CD8-positive, alpha-beta memory T cell (primary cell): ENCODE measurements at regions not wholly inside any gene's neighbourhood (a gene's known extent, or its start where the extent isn't known, plus 50 kb on each side); places are given as distances from the start of the nearest gene placed in this dataset.
A peak's percentile ranks its signal among the peaks of the same experiment; 100 is the strongest.

Experiments used
- CTCF ChIA-PET: fragments of 350-600 bp; sonication (Branson Sonifier 250); formaldehyde crosslinking; loops from one replicate; lab custom pipeline; 2021; ENCODE audit warnings: antibody characterized with exemption; lab: Charles Lee
- POLR2A ChIA-PET: fragments of 350-600 bp; sonication (Branson Sonifier 250); formaldehyde crosslinking; loops from one replicate; lab custom pipeline; 2021; ENCODE audit warnings: antibody characterized with exemption; lab: Charles Lee
- DNase-seq, 5 donors: peaks; one replicate each; pipeline versions ENCODE4 v3.0.0 to v3.0.0-alpha.2; 2020 to 2022; ENCODE audit warnings: mixed read lengths in 1 of 5
- H3K27ac ChIP-seq: one replicate; pipeline ENCODE4 v1.7.0; 2013; ENCODE audit warnings: low read depth, mild to moderate bottlenecking, low read length, moderate library complexity
- H3K27me3 ChIP-seq: 2 replicates; pipeline ENCODE4 v1.7.0; 2013; ENCODE audit warnings: low read length, mild to moderate bottlenecking; ENCODE audit not compliant: insufficient read depth, poor library complexity, severe bottlenecking
- H3K36me3 ChIP-seq: 2 replicates; pipeline ENCODE4 v1.7.0; 2013; ENCODE audit warnings: mild to moderate bottlenecking, low read length, moderate library complexity; ENCODE audit not compliant: insufficient read depth
- H3K4me1 ChIP-seq: 2 replicates; pipeline ENCODE4 v1.7.0; 2013; ENCODE audit warnings: mild to moderate bottlenecking, low read length, moderate library complexity; ENCODE audit not compliant: insufficient read depth
- H3K4me3 ChIP-seq: 2 replicates; pipeline ENCODE4 v1.7.0; 2013; ENCODE audit warnings: mild to moderate bottlenecking, low read length
- H3K9me3 ChIP-seq: 2 replicates; pipeline ENCODE4 v1.7.0; 2013; ENCODE audit warnings: mild to moderate bottlenecking, low read length
- H3K27ac Mint-ChIP-seq, 8 donors: one replicate each; pipeline ENCODE4 v1.8.0; 2020 to 2021; ENCODE audit warnings: mixed read lengths in 8 of 8, mild to moderate bottlenecking in 6 of 8, inconsistent platforms in 3 of 8, moderate library complexity in 3 of 8
- H3K27me3 Mint-ChIP-seq, 2 donors: one replicate each; pipeline ENCODE4 v1.8.0; 2020 to 2021; ENCODE audit warnings: mixed read lengths in 2 of 2, mild to moderate bottlenecking in 1 of 2, moderate library complexity in 1 of 2
- H3K36me3 Mint-ChIP-seq, 3 donors: one replicate each; pipeline ENCODE4 v1.8.0; 2020 to 2021; ENCODE audit warnings: mixed read lengths in 3 of 3, inconsistent platforms in 1 of 3, mild to moderate bottlenecking in 1 of 3
- H3K4me1 Mint-ChIP-seq, 3 donors: one replicate each; pipeline ENCODE4 v1.8.0; 2020 to 2021; ENCODE audit warnings: mixed read lengths in 3 of 3, inconsistent platforms in 1 of 3, mild to moderate bottlenecking in 1 of 3
- H3K4me3 Mint-ChIP-seq, 7 donors: one replicate each; pipeline ENCODE4 v1.8.0; 2020 to 2021; ENCODE audit warnings: mixed read lengths in 7 of 7, mild to moderate bottlenecking in 6 of 7, moderate library complexity in 4 of 7, inconsistent platforms in 2 of 7
- H3K9me3 Mint-ChIP-seq, 5 donors: one replicate each; pipeline ENCODE4 v1.8.0; 2020 to 2022; ENCODE audit warnings: mixed read lengths in 5 of 5, mild to moderate bottlenecking in 3 of 5, moderate library complexity in 2 of 5, inconsistent platforms in 1 of 5

DNA sequence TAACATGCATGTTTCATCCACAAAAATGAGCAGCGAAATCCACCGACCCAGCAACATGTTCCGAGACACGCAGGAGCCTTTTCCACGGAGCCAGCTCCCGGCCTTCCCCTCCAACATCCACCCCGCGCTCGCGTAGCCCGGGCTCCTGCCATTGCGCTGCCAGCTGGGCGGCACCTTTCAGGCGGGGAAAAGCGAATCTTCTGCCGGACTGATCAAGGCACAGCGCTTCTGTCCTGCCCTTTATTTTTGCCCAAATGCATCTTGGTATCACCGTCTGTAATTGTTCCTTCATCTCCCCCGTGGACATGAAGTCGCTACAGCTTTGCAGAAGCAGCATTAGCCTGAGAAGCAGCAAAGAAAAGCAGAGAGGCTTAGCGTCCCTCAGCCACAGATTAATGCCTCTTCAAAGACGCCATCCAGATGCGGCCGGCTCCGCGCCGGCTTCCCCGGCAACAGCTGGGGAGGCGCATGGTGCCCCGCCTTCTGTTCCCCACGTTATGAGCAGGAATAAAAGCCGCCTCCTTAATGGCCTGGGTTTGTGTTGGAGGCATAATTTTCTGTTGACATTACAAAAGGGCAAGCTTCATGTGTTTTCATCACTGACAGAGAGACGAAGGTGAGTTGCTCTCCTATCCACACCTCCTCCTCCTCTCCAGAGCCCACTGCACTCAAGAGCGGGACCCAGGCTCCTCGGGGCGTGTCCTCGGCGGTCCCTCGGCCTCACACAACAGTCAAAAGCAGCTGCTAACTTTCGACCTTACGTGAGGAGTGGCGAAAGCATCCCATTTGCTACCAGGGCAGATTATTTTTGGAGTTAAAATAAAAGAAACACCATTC is 122.1 kb upstream of the SALL3 start:
- H3K4me1 Mint-ChIP-seq = no peaks in the 10 kb centered on the region

DNA sequence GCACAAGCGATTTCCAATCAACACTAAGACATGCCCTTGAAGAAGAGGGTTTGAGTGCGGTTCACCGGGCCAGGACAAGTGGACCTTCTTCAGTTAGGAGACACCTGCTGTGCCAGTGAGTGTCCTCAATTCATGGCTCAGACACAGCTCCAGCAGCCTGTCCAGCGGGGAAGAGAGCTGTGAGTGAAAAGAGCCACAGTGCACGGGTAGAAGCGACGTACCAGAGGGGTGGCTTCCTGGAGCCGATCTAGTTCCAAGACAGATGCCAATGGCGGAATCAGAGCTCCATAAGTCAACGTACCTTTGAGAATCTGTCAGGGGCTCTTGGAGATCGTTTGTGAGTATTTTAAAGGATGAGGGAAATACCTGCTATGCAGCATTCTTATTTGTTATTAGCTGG is 119.9 kb upstream of the SALL3 start:
- CTCF ChIA-PET = no interaction called here
- H3K27me3 Mint-ChIP-seq = peaks cover 8 to 22% of the 10 kb centered on the region in 2 donors
- no peaks in the 10 kb centered on the region for H3K36me3 ChIP-seq
- H3K9me3 Mint-ChIP-seq = peaks cover 0 to 2% (median 0%) of the 10 kb centered on the region in 5 donors
- DNase-seq = no peak
- H3K4me3 Mint-ChIP-seq = no peak overlapping the region
- H3K4me1 ChIP-seq = no peaks in the 10 kb centered on the region
- POLR2A ChIA-PET = no interaction called here
- H3K27ac Mint-ChIP-seq = no peak overlapping the region
- H3K36me3 Mint-ChIP-seq = no peaks in the 10 kb centered on the region
- H3K4me1 Mint-ChIP-seq = no peaks in the 10 kb centered on the region
- peaks cover 5% of the 10 kb centered on the region for H3K27me3 ChIP-seq
- no peak overlapping the region for H3K4me3 ChIP-seq
- H3K27ac ChIP-seq = no peak overlapping the region
- H3K9me3 ChIP-seq = no peaks in the 10 kb centered on the region

More for the DNA sequence above, 122.1 kb upstream of the SALL3 start:
- Mint-ChIP-seq H3K36me3 (peaks cover 0 to 4% (median 0%) of the 10 kb centered on the region in 3 donors), H3K27me3 (peaks cover 8 to 13% of the 10 kb centered on the region in 2 donors), H3K9me3 (peaks cover 0 to 9% (median 0%) of the 10 kb centered on the region in 5 donors), H3K27ac (no peak overlapping the region), H3K4me3 (no peak overlapping the region)
- POLR2A ChIA-PET = no interaction called here
- peaks cover 5% of the 10 kb centered on the region for H3K27me3 ChIP-seq
- no peak overlapping the region for H3K4me3 ChIP-seq
- no peaks in the 10 kb centered on the region for H3K4me1 ChIP-seq
- H3K36me3 ChIP-seq = no peaks in the 10 kb centered on the region
- CTCF ChIA-PET = interaction anchor here (1.2 kb wide), 1 partner anchor 143 kb away, joined by 3 read pairs; no protein-coding TSS in a partner anchor
- no peak for DNase-seq
- H3K27ac ChIP-seq = no peak overlapping the region
- H3K9me3 ChIP-seq = no peaks in the 10 kb centered on the region

- no peak for DNase-seq
- Mint-ChIP-seq H3K9me3 (no peaks in the 10 kb centered on the region), H3K27ac (no peak overlapping the region), H3K36me3 (no peaks in the 10 kb centered on the region), H3K4me1 (no peaks in the 10 kb centered on the region), H3K4me3 (no peak overlapping the region), H3K27me3 (peaks cover 6 to 22% of the 10 kb centered on the region in 2 donors)
- CTCF ChIA-PET = no interaction called here
- Histone ChIP-seq H3K4me1 (no peaks in the 10 kb centered on the region), H3K4me3 (no peak overlapping the region), H3K9me3 (no peaks in the 10 kb centered on the region), H3K36me3 (no peaks in the 10 kb centered on the region), H3K27me3 (peaks cover 5% of the 10 kb centered on the region), H3K27ac (no peak overlapping the region)
- POLR2A ChIA-PET = no interaction called here
Observed at GRCh38 chr18:78860117-78860516, 119.5 kb upstream of the SALL3 start.

GRCh38 chr18:78861116-78861515 is 118.5 kb upstream of the SALL3 start:
- DNase-seq = no peak
- H3K9me3 Mint-ChIP-seq = no peaks in the 10 kb centered on the region
- Histone ChIP-seq H3K27me3 (peaks cover 5% of the 10 kb centered on the region), H3K9me3 (no peaks in the 10 kb centered on the region), H3K4me3 (no peak overlapping the region), H3K36me3 (no peaks in the 10 kb centered on the region), H3K27ac (no peak overlapping the region), H3K4me1 (no peaks in the 10 kb centered on the region)
- POLR2A ChIA-PET = no interaction called here
- H3K4me1 Mint-ChIP-seq = no peaks in the 10 kb centered on the region
- H3K36me3 Mint-ChIP-seq = no peaks in the 10 kb centered on the region
- no peak overlapping the region for H3K27ac Mint-ChIP-seq
- H3K4me3 Mint-ChIP-seq = no peak overlapping the region
- H3K27me3 Mint-ChIP-seq = peaks cover 6 to 22% of the 10 kb centered on the region in 2 donors
- CTCF ChIA-PET = no interaction called here

DNA sequence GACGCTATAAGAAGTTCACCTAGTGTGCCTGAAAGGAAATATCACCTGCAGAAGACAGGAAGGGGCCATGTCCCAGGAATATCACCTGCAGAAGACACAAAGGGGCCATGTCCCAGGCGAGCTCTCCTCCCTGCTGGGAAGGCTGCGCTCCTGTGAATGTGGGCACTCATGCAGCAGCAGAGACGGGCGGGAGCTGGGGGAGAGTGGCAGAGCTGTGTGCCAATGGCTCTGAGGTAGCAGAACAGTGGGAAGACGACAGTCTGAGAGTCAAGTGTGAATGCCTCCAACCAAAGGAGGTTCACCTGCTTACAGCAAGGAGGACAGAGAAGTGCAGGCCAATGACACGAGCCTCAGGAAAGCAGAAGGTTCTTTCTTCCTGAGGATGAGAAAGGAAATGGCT is 117.9 kb upstream of the SALL3 start:
- Mint-ChIP-seq H3K4me3 (no peak overlapping the region), H3K36me3 (no peaks in the 10 kb centered on the region), H3K27ac (no peak overlapping the region), H3K4me1 (no peaks in the 10 kb centered on the region), H3K9me3 (no peaks in the 10 kb centered on the region), H3K27me3 (peaks cover 4 to 22% of the 10 kb centered on the region in 2 donors)
- Histone ChIP-seq H3K27me3 (peaks cover 5% of the 10 kb centered on the region), H3K4me1 (no peaks in the 10 kb centered on the region), H3K9me3 (no peaks in the 10 kb centered on the region), H3K4me3 (no peak overlapping the region), H3K27ac (no peak overlapping the region), H3K36me3 (no peaks in the 10 kb centered on the region)
- no peak for DNase-seq
- POLR2A ChIA-PET = no interaction called here
- CTCF ChIA-PET = no interaction called here

DNA sequence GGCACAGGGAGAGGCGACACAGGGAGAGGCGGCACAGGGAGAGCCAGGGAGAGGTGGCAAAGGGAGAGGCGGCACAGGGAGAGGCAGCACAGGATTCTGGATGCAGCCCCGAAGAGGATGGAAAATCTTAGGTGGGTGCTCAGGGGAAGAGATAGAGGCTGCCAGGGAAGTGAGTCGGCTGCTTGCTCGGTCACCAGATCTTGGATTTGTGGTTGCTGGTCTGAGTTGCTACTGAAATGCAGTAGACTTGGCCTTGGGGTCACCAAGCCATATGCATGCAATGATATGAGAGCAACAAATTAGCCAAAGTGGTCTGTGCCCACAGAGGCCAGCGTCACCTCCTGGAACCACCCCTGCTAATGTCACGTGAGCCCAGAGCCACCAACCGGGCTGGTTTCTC is 117.2 kb upstream of the SALL3 start:
- H3K27me3 ChIP-seq = peaks cover 5% of the 10 kb centered on the region
- H3K4me3 Mint-ChIP-seq = no peak overlapping the region
- no peaks in the 10 kb centered on the region for H3K9me3 ChIP-seq
- DNase-seq = no peak
- ChIA-PET POLR2A (no interaction called here), CTCF (no interaction called here)
- no peaks in the 10 kb centered on the region for H3K36me3 ChIP-seq
- H3K4me1 ChIP-seq = no peaks in the 10 kb centered on the region
- H3K9me3 Mint-ChIP-seq = no peaks in the 10 kb centered on the region
- H3K27ac Mint-ChIP-seq = peak overlapping the region in 1 of 8 donors; percentile 23
- peaks cover 4 to 22% of the 10 kb centered on the region in 2 donors for H3K27me3 Mint-ChIP-seq
- H3K4me3 ChIP-seq = no peak overlapping the region
- H3K36me3 Mint-ChIP-seq = no peaks in the 10 kb centered on the region
- no peaks in the 10 kb centered on the region for H3K4me1 Mint-ChIP-seq
- no peak overlapping the region for H3K27ac ChIP-seq

DNA sequence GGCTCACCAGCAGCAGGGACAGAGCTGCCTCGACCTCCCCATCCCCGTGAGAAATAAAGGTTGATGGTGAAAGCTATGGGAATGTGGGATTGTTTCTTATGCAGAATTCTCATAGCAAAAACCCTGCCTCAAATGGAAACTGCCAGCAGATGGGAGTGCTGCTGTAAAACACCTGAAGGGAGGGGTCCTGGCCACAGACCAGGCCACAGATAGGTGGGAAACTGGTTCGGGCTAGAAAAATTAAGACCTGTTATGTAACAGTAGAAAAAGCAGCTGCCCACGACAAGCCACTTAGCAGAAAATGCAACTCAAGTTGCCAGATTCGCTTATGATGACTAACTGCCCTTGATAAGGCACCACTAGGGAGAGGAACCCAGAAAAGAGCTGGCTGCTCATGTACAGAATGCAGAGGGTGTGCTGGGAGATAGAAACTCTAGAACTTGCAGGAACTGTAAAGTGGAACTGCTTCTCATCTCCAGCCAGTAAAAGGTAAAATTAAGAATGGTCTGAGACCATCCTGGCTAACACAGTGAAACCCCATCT is 114.5 kb upstream of the SALL3 start:
- no peaks in the 10 kb centered on the region for H3K36me3 Mint-ChIP-seq
- ChIA-PET CTCF (no interaction called here), POLR2A (no interaction called here)
- no peak overlapping the region for H3K4me3 ChIP-seq
- no peak overlapping the region for H3K27ac ChIP-seq
- H3K4me1 ChIP-seq = no peaks in the 10 kb centered on the region
- H3K27me3 ChIP-seq = peaks cover 3% of the 10 kb centered on the region
- no peak overlapping the region for H3K4me3 Mint-ChIP-seq
- no peak overlapping the region for H3K27ac Mint-ChIP-seq
- peaks cover 7 to 22% of the 10 kb centered on the region in 2 donors for H3K27me3 Mint-ChIP-seq
- H3K36me3 ChIP-seq = no peaks in the 10 kb centered on the region
- DNase-seq = no peak
- H3K9me3 ChIP-seq = no peaks in the 10 kb centered on the region
- H3K4me1 Mint-ChIP-seq = no peaks in the 10 kb centered on the region
- no peaks in the 10 kb centered on the region for H3K9me3 Mint-ChIP-seq

DNA sequence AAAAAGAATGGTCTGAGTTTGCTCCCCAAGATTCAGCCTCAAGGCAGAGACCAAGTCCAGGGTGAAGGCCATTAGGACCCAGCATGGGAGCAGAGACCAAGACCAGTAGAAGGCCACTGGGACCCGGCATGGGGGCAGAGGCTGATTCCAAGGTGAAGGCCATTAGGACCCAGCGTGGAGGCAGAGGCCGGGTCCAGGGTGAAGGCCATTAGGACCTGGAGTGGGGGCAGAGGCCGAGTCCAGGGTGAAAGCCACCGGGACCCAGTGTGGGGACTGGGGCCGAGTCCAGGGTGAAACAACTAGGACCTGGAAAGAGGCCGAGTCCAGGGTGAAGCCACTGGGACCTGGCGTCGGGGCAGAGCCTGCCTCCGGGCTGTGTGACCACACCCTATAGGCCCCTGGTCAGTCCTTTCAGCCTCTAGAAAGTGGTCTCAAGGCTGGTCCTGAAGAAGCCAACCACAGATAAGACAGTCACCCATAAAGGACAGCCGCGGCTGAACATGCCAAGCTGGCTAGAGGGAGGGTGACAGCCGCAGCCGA is 113.8 kb upstream of the SALL3 start:
- Histone ChIP-seq H3K4me1 (no peaks in the 10 kb centered on the region), H3K4me3 (no peak overlapping the region), H3K36me3 (no peaks in the 10 kb centered on the region), H3K27me3 (peaks cover 3% of the 10 kb centered on the region), H3K27ac (no peak overlapping the region), H3K9me3 (no peaks in the 10 kb centered on the region)
- Mint-ChIP-seq H3K9me3 (no peaks in the 10 kb centered on the region), H3K4me1 (no peaks in the 10 kb centered on the region), H3K27me3 (peaks cover 7 to 22% of the 10 kb centered on the region in 2 donors), H3K27ac (no peak overlapping the region), H3K36me3 (no peaks in the 10 kb centered on the region), H3K4me3 (no peak overlapping the region)
- no peak for DNase-seq
- ChIA-PET CTCF (interaction anchor here (1.4 kb wide), 1 partner anchor 10 kb away, joined by 4 read pairs; no protein-coding TSS in a partner anchor), POLR2A (no interaction called here)
